ENCODE measurements at regions not wholly inside any gene's neighbourhood (a gene's known extent, or its start where the extent isn't known, plus 50 kb on each side); places are given as distances from the start of the nearest gene placed in this dataset.

- TF ChIP-seq KDM2B (CRISPR knock-in tag; IDR thresholded peaks at IDR 0.05) (no peak), BMI1 (IDR thresholded peaks at IDR 0.05; ENCODE audit: low read length) (no peak), FOXK1 (CRISPR knock-in tag; IDR thresholded peaks at IDR 0.05; ENCODE audit: borderline replicate concordance) (no peak), POLR2A (conservative IDR thresholded peaks at IDR 0.05) (no peak), CTCF (IDR thresholded peaks at IDR 0.05 in 2 of 3, conservative IDR thresholded peaks at IDR 0.05 in 1 of 3; ENCODE audit: insufficient read depth in 2 of 3, low read depth in 1 of 3, low read length in 3 of 3) (no peak), PCBP1 (IDR thresholded peaks at IDR 0.05; ENCODE audit: low read depth, low read length, poor library complexity, severe bottlenecking) (no peak), STAT6 (CRISPR knock-in tag; IDR thresholded peaks at IDR 0.05) (no peak), E2F1 (CRISPR knock-in tag; IDR thresholded peaks at IDR 0.05) (no peak)
These were observed 500.5 kb upstream of the RAB6C start for GRCh38 chr2:129478902-129479517.
